CD4-positive, alpha-beta T cell (primary cell): ENCODE measurements at regions not wholly inside any gene's neighbourhood (a gene's known extent, or its start where the extent isn't known, plus 50 kb on each side); places are given as distances from the start of the nearest gene placed in this dataset.

Experiments used
- ATAC-seq: fragments of 200-7000 bp; cut with Tn5 transposase; one replicate; pipeline ENCODE4 v1.10.0; 2022; ENCODE audit warnings: mild to moderate bottlenecking; ENCODE audit not compliant: poor library complexity
- CTCF ChIA-PET: fragments of 350-600 bp; sonication (Branson Sonifier 250); formaldehyde crosslinking; loops from one replicate; lab custom pipeline; 2021; ENCODE audit warnings: antibody characterized with exemption, inconsistent platforms; lab: Charles Lee
- POLR2A ChIA-PET: fragments of 350-600 bp; sonication (Branson Sonifier 250); formaldehyde crosslinking; loops from one replicate; lab custom pipeline; 2021; ENCODE audit warnings: antibody characterized with exemption, inconsistent platforms; lab: Charles Lee
- DNase-seq, 14 experiments: peaks; one replicate each; pipeline ENCODE4 v3.0.0-alpha.2; 2013 to 2020; ENCODE audit warnings: mixed read lengths in 2 of 14
- H3K27ac ChIP-seq, 2 donors: one replicate each; pipeline versions ENCODE4 v1.5.1 to v1.7.0; 2013; ENCODE audit warnings: low read length in 2 of 2, low read depth in 1 of 2, mild to moderate bottlenecking in 1 of 2
- H3K27me3 ChIP-seq, 2 experiments: 1 replicate in 1 of 2; 2 replicates in 1 of 2; pipeline versions ENCODE4 v1.6.1 to v1.7.0; 2013; ENCODE audit warnings: low read length in 2 of 2, control low read depth in 1 of 2, mild to moderate bottlenecking in 1 of 2, moderate library complexity in 1 of 2; ENCODE audit not compliant: insufficient read depth in 2 of 2, control insufficient read depth in 1 of 2
- H3K36me3 ChIP-seq: one replicate; pipeline ENCODE4 v1.6.1; 2013; ENCODE audit warnings: low read length, control low read depth; ENCODE audit not compliant: insufficient read depth
- H3K4me1 ChIP-seq: one replicate; pipeline ENCODE4 v1.6.1; 2013; ENCODE audit warnings: low read length, control low read depth; ENCODE audit not compliant: insufficient read depth
- H3K4me3 ChIP-seq: one replicate; pipeline ENCODE4 v1.5.1; 2013; ENCODE audit warnings: mild to moderate bottlenecking, low read length, moderate library complexity
- H3K9me3 ChIP-seq, 2 experiments: 1 replicate in 1 of 2; 2 replicates in 1 of 2; pipeline versions ENCODE4 v1.6.1 to v1.7.0; 2013; ENCODE audit warnings: low read length in 2 of 2, mild to moderate bottlenecking in 2 of 2, control low read depth in 1 of 2, moderate library complexity in 1 of 2; ENCODE audit not compliant: control insufficient read depth in 1 of 2, insufficient read depth in 1 of 2
- H3K27ac Mint-ChIP-seq: one replicate; pipeline ENCODE4 v1.8.0; 2020; ENCODE audit warnings: mixed read lengths
- H3K27me3 Mint-ChIP-seq: one replicate; pipeline ENCODE4 v1.8.0; 2021; ENCODE audit warnings: mixed read lengths
- H3K36me3 Mint-ChIP-seq: one replicate; pipeline ENCODE4 v1.8.0; 2021; ENCODE audit warnings: low read depth, mixed read lengths
- H3K4me1 Mint-ChIP-seq: one replicate; pipeline ENCODE4 v1.8.0; 2021; ENCODE audit warnings: low read depth, mixed read lengths
- H3K4me3 Mint-ChIP-seq: one replicate; pipeline ENCODE4 v1.8.0; 2020; ENCODE audit warnings: mild to moderate bottlenecking, mixed read lengths
- H3K9me3 Mint-ChIP-seq: one replicate; pipeline ENCODE4 v1.8.0; 2020; ENCODE audit warnings: mixed read lengths
- intact Hi-C, 2 experiments: fragments of 100-400 bp; cut with DNase I in 1 of 2; cut with micrococcal nuclease in 1 of 2; formaldehyde crosslinking; loops; one replicate each; pipeline versions ENCODE4 v1.15.1 to v1.9.0; 2023 to 2025; cut with DNase I, micrococcal nuclease
- TF ChIP-seq, protein P1 (sequence below): fragments of 200-600 bp; IDR thresholded peaks from one replicate; pipeline ENCODE4 v1.8.0; 2022; ENCODE audit warnings: antibody characterized with exemption, mild to moderate bottlenecking

DNA sequence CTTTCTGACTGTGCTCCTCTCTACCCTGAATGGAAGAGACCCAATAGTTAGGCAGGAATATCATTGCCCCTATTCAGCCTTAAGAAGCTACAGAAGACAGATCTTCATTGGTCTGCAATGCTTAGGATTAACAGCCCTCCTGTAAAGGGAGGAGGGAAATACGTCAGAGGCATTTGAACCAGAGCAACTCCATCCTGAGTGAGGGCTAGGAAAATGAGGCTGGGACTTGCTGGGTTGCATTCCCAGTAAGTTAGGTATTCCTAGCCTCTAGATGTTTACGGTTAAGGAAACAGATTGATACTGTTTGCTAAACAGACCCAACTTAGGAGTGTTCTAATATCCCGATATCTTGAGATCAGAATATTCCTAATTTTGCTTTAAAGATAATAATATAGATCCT, 63.5 kb downstream of the PCDH18 start:
- intact Hi-C loops: no loop called here
- Histone ChIP-seq H3K27ac (no peak overlapping the region), H3K27me3 (no peaks in the 10 kb centered on the region), H3K4me3 (no peak overlapping the region), H3K36me3 (no peaks in the 10 kb centered on the region), H3K9me3 (peaks cover 0 to 5% of the 10 kb centered on the region in 2 experiments), H3K4me1 (no peaks in the 10 kb centered on the region)
- TF ChIP-seq, protein P1, sequence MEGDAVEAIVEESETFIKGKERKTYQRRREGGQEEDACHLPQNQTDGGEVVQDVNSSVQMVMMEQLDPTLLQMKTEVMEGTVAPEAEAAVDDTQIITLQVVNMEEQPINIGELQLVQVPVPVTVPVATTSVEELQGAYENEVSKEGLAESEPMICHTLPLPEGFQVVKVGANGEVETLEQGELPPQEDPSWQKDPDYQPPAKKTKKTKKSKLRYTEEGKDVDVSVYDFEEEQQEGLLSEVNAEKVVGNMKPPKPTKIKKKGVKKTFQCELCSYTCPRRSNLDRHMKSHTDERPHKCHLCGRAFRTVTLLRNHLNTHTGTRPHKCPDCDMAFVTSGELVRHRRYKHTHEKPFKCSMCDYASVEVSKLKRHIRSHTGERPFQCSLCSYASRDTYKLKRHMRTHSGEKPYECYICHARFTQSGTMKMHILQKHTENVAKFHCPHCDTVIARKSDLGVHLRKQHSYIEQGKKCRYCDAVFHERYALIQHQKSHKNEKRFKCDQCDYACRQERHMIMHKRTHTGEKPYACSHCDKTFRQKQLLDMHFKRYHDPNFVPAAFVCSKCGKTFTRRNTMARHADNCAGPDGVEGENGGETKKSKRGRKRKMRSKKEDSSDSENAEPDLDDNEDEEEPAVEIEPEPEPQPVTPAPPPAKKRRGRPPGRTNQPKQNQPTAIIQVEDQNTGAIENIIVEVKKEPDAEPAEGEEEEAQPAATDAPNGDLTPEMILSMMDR: no peak
- Mint-ChIP-seq H3K4me1 (no peaks in the 10 kb centered on the region), H3K9me3 (peaks cover 11% of the 10 kb centered on the region), H3K36me3 (no peaks in the 10 kb centered on the region), H3K27me3 (no peaks in the 10 kb centered on the region), H3K27ac (no peak overlapping the region), H3K4me3 (no peak overlapping the region)
- no peak for DNase-seq
- no peak for ATAC-seq
- CTCF ChIA-PET: no interaction called here
- POLR2A ChIA-PET: no interaction called here

GRCh38 chr4:137467537-137467936, 64.8 kb downstream of the PCDH18 start:
- H3K4me1 ChIP-seq: no peaks in the 10 kb centered on the region
- no peaks in the 10 kb centered on the region for H3K4me1 Mint-ChIP-seq
- no peak overlapping the region for H3K4me3 ChIP-seq
- DNase-seq (no peak), ATAC-seq (no peak)
- peaks cover 11% of the 10 kb centered on the region for H3K9me3 Mint-ChIP-seq
- H3K36me3 ChIP-seq: no peaks in the 10 kb centered on the region
- no peak overlapping the region for H3K27ac ChIP-seq
- TF ChIP-seq, protein P1: no peak
- H3K27ac Mint-ChIP-seq: no peak overlapping the region
- H3K4me3 Mint-ChIP-seq: no peak overlapping the region
- no peaks in the 10 kb centered on the region for H3K27me3 ChIP-seq
- no peaks in the 10 kb centered on the region for H3K27me3 Mint-ChIP-seq
- ChIA-PET CTCF (no interaction called here), POLR2A (no interaction called here)
- intact Hi-C loops: no loop called here
- H3K9me3 ChIP-seq: peaks cover 0 to 5% of the 10 kb centered on the region in 2 experiments
- no peaks in the 10 kb centered on the region for H3K36me3 Mint-ChIP-seq

GRCh38 chr4:137463377-137464003, 68.8 kb downstream of the PCDH18 start:
- no peak for ATAC-seq
- Histone ChIP-seq H3K27me3 (no peaks in the 10 kb centered on the region), H3K4me3 (no peak overlapping the region), H3K27ac (no peak overlapping the region), H3K4me1 (no peaks in the 10 kb centered on the region), H3K9me3 (peaks cover 0 to 5% of the 10 kb centered on the region in 2 experiments), H3K36me3 (no peaks in the 10 kb centered on the region)
- H3K9me3 Mint-ChIP-seq: peaks cover 10% of the 10 kb centered on the region
- no peak for DNase-seq
- POLR2A ChIA-PET: no interaction called here
- H3K27ac Mint-ChIP-seq: no peak overlapping the region
- H3K4me3 Mint-ChIP-seq: no peak overlapping the region
- TF ChIP-seq, protein P1: no peak
- no peaks in the 10 kb centered on the region for H3K36me3 Mint-ChIP-seq
- intact Hi-C loops: no loop called here
- no peaks in the 10 kb centered on the region for H3K4me1 Mint-ChIP-seq
- no peaks in the 10 kb centered on the region for H3K27me3 Mint-ChIP-seq
- CTCF ChIA-PET: no interaction called here
